GM21423 (cell line): ENCODE measurements at regions not wholly inside any gene's neighbourhood (a gene's known extent, or its start where the extent isn't known, plus 50 kb on each side); places are given as distances from the start of the nearest gene placed in this dataset.

Source experiments
- ATAC-seq: cut with Tn5 transposase; IDR thresholded peaks from one replicate; pipeline ENCODE4 v1.9.1; 2021; ENCODE audit warnings: mild to moderate bottlenecking, moderate library complexity; ENCODE audit not compliant: unreplicated experiment

- ATAC-seq: no peak
Measured at GRCh38 chr9:108681851-108682590, 173.8 kb downstream of the ACTL7B start.

GRCh38 chr9:108680946-108681345, 174.8 kb downstream of the ACTL7B start:
- ATAC-seq: no peak

GRCh38 chr9:108677776-108678175, 178.0 kb downstream of the ACTL7B start:
- no peak for ATAC-seq

GRCh38 chr9:108676355-108676754, 179.4 kb downstream of the ACTL7B start:
- ATAC-seq: no peak

- no peak for ATAC-seq
Measured at GRCh38 chr9:108675708-108676107, 180.1 kb downstream of the ACTL7B start.

- ATAC-seq: no peak
Measured at GRCh38 chr9:108674766-108675530, 180.8 kb downstream of the ACTL7B start.

GRCh38 chr9:108673386-108673785, 182.4 kb downstream of the ACTL7B start:
- ATAC-seq: no peak

GRCh38 chr9:108672475-108673190, 183.2 kb downstream of the ACTL7B start:
- ATAC-seq: no peak

- ATAC-seq: no peak
Measured at GRCh38 chr9:108671794-108672193, 184.0 kb downstream of the ACTL7B start.

GRCh38 chr9:108671176-108671575, 184.6 kb downstream of the ACTL7B start:
- no peak for ATAC-seq

GRCh38 chr9:108668938-108669335, 186.8 kb downstream of the ACTL7B start:
- no peak for ATAC-seq

- ATAC-seq: no peak
Measured at GRCh38 chr9:108668191-108668937, 187.4 kb downstream of the ACTL7B start.

- no peak for ATAC-seq
Measured at GRCh38 chr9:108666240-108666784, 189.5 kb downstream of the ACTL7B start.

GRCh38 chr9:108665521-108666239, 190.1 kb downstream of the ACTL7B start:
- ATAC-seq: no peak

- ATAC-seq: no peak
Measured at GRCh38 chr9:108664309-108665255, 191.2 kb downstream of the ACTL7B start.

- ATAC-seq: no peak
Measured at GRCh38 chr9:108663422-108663821, 192.4 kb downstream of the ACTL7B start.

GRCh38 chr9:108662956-108663355, 192.8 kb downstream of the ACTL7B start:
- no peak for ATAC-seq

GRCh38 chr9:108662091-108662875, 193.5 kb downstream of the ACTL7B start:
- no peak for ATAC-seq
